SU-DHL-6 (cell line): ENCODE measurements at regions not wholly inside any gene's neighbourhood (a gene's known extent, or its start where the extent isn't known, plus 50 kb on each side); places are given as distances from the start of the nearest gene placed in this dataset.

Experiments
- EZH2phosphoT487 ChIP-seq: fragments of 200-600 bp; sonication (generic), shearing (Covaris generic); conservative IDR thresholded peaks from 2 replicates; pipeline ENCODE4 v1.6.1; 2018; ENCODE audit warnings: mild to moderate bottlenecking, antibody characterized with exemption, low read length, moderate library complexity, mixed read lengths
- TF ChIP-seq, protein P1 (sequence below): fragments of 200-600 bp; sonication (generic); IDR thresholded peaks from one replicate; pipeline ENCODE4 v1.5.1; 2017; ENCODE audit warnings: antibody characterized with exemption, mild to moderate bottlenecking, low read length, moderate library complexity; ENCODE audit not compliant: insufficient read depth, poor library complexity, severe bottlenecking

DNA sequence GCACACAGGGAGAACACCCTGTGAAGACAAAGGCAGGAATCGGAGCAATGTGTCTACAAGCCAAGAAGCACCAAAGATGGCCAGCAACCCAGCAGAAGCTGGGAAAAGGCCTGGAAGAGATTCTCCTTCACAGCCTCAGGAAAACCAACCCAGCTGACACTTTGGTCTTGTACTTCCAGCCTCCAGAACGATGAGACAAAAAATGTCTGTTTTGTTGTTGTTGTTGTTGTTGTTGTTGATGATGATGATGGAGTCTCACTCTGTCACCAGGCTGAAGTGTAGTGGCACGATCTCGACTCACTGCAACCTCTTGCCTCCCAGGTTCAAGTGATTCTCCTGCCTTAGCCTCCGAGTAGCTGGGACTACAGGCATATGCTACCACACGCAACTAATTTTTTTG, 157.3 kb downstream of the ETS2 start:
- TF ChIP-seq, protein P1, sequence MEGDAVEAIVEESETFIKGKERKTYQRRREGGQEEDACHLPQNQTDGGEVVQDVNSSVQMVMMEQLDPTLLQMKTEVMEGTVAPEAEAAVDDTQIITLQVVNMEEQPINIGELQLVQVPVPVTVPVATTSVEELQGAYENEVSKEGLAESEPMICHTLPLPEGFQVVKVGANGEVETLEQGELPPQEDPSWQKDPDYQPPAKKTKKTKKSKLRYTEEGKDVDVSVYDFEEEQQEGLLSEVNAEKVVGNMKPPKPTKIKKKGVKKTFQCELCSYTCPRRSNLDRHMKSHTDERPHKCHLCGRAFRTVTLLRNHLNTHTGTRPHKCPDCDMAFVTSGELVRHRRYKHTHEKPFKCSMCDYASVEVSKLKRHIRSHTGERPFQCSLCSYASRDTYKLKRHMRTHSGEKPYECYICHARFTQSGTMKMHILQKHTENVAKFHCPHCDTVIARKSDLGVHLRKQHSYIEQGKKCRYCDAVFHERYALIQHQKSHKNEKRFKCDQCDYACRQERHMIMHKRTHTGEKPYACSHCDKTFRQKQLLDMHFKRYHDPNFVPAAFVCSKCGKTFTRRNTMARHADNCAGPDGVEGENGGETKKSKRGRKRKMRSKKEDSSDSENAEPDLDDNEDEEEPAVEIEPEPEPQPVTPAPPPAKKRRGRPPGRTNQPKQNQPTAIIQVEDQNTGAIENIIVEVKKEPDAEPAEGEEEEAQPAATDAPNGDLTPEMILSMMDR: no peak
- TF ChIP-seq EZH2phosphoT487: no peak
